ENCODE measurements at regions not wholly inside any gene's neighbourhood (a gene's known extent, or its start where the extent isn't known, plus 50 kb on each side); places are given as distances from the start of the nearest gene placed in this dataset.

DNA sequence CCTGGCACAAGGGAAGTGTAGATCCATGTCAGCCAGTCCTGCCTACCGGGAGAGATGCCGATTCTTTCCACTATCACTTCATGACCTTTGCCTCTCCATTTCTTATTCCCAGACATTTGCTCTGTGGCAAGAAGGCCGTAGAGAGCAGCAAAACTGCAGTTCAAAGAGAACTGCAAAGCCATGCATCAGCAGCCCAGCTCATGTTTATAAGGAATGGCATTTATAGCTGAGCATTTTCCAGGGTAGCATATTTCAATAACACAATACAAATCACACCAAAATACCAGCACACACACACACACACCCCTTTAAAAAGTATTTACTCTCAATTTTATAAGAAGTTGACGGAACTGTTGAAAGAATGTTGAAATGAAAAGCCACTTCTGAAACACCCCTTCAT is 126.7 kb upstream of the EGFLAM start:
- no peak for DNase-seq (ENCODE audit: low spot score)
- TF ChIP-seq, protein P1, sequence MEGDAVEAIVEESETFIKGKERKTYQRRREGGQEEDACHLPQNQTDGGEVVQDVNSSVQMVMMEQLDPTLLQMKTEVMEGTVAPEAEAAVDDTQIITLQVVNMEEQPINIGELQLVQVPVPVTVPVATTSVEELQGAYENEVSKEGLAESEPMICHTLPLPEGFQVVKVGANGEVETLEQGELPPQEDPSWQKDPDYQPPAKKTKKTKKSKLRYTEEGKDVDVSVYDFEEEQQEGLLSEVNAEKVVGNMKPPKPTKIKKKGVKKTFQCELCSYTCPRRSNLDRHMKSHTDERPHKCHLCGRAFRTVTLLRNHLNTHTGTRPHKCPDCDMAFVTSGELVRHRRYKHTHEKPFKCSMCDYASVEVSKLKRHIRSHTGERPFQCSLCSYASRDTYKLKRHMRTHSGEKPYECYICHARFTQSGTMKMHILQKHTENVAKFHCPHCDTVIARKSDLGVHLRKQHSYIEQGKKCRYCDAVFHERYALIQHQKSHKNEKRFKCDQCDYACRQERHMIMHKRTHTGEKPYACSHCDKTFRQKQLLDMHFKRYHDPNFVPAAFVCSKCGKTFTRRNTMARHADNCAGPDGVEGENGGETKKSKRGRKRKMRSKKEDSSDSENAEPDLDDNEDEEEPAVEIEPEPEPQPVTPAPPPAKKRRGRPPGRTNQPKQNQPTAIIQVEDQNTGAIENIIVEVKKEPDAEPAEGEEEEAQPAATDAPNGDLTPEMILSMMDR (IDR thresholded peaks at IDR 0.05; ENCODE audit: unreplicated experiment) = no peak
- Mint-ChIP-seq H3K36me3 (ENCODE audit: low read depth, unreplicated experiment) (no peaks in the 10 kb centered on the region), H3K9me3 (ENCODE audit: unreplicated experiment) (no peaks in the 10 kb centered on the region), H3K27ac (ENCODE audit: unreplicated experiment) (no peak overlapping the region), H3K4me3 (ENCODE audit: unreplicated experiment) (no peak overlapping the region), H3K4me1 (ENCODE audit: unreplicated experiment) (peaks cover 18% of the 10 kb centered on the region), H3K27me3 (ENCODE audit: unreplicated experiment) (peaks cover 2% of the 10 kb centered on the region)

DNA sequence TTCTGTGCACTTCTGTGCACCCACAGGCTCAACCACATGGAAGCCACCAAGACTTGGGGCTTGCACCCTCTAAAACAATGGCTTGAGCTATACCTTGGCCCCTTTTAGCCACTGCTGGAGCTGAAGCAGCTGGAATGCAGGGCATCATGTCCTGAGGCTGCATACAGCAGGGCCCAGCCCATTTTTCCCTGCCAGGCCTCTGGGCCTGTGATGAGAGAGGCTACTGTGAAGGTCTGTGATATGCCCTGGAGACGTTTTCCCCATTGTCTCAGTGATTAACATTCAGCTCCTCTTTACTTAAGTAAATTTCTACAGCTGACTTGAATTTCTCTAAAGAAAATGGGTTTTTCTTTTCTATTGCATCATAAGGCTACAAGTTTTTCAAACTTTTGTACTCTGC is 134.0 kb upstream of the EGFLAM start:
- no peak overlapping the region for H3K4me3 Mint-ChIP-seq (ENCODE audit: unreplicated experiment)
- DNase-seq (ENCODE audit: low spot score) = no peak
- no peaks in the 10 kb centered on the region for H3K9me3 Mint-ChIP-seq (ENCODE audit: unreplicated experiment)
- no peak overlapping the region for H3K27ac Mint-ChIP-seq (ENCODE audit: unreplicated experiment)
- TF ChIP-seq, protein P1 (IDR thresholded peaks at IDR 0.05; ENCODE audit: unreplicated experiment) = no peak
- peaks cover under 1% of the 10 kb centered on the region for H3K27me3 Mint-ChIP-seq (ENCODE audit: unreplicated experiment)
- no peaks in the 10 kb centered on the region for H3K36me3 Mint-ChIP-seq (ENCODE audit: low read depth, unreplicated experiment)
- no peaks in the 10 kb centered on the region for H3K4me1 Mint-ChIP-seq (ENCODE audit: unreplicated experiment)

DNA sequence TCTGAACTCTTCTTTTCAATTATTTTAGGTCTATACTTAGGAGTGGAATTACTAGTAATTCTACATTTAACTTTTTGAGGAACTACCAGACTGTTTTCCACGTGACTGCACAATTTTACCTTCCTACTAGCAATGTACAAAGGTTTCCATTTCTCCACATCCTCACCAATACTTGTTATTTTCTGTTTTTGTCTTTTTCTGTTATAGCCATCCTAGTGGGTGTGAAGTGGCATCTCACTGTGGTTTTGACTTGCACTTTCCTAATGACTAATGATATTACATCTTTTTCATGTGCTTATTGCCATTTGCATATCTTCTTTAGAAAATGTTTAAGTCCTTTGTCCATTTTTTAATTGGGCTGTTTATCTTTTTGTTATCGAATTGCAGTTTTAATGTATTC is 136.9 kb upstream of the EGFLAM start:
- Mint-ChIP-seq H3K27me3 (ENCODE audit: unreplicated experiment) (peaks cover 2% of the 10 kb centered on the region), H3K36me3 (ENCODE audit: low read depth, unreplicated experiment) (no peaks in the 10 kb centered on the region), H3K4me1 (ENCODE audit: unreplicated experiment) (no peaks in the 10 kb centered on the region), H3K4me3 (ENCODE audit: unreplicated experiment) (no peak overlapping the region), H3K27ac (ENCODE audit: unreplicated experiment) (no peak overlapping the region), H3K9me3 (ENCODE audit: unreplicated experiment) (no peaks in the 10 kb centered on the region)
- no peak for DNase-seq (ENCODE audit: low spot score)
- TF ChIP-seq, protein P1 (IDR thresholded peaks at IDR 0.05; ENCODE audit: unreplicated experiment) = no peak

DNA sequence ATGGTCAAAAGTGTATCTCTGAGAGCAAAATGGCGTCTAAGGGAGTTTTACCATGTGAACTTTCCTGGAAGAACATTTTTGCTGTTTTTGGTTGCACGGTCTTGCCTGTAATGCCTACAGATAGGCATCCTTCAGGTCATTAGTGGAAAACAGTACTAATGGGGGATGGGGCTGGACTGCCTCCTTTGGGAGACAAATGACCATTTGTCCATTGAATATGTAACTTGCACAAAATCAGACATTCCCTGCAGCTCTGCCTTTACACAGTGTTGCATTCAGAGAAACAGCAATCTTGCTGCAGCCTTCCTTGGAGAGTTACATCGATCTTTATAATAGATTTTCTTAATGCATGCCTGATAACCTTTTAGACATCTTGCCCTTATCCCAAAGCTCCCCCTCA is 138.5 kb upstream of the EGFLAM start:
- H3K4me1 Mint-ChIP-seq (ENCODE audit: unreplicated experiment) = no peaks in the 10 kb centered on the region
- H3K27ac Mint-ChIP-seq (ENCODE audit: unreplicated experiment) = no peak overlapping the region

DNA sequence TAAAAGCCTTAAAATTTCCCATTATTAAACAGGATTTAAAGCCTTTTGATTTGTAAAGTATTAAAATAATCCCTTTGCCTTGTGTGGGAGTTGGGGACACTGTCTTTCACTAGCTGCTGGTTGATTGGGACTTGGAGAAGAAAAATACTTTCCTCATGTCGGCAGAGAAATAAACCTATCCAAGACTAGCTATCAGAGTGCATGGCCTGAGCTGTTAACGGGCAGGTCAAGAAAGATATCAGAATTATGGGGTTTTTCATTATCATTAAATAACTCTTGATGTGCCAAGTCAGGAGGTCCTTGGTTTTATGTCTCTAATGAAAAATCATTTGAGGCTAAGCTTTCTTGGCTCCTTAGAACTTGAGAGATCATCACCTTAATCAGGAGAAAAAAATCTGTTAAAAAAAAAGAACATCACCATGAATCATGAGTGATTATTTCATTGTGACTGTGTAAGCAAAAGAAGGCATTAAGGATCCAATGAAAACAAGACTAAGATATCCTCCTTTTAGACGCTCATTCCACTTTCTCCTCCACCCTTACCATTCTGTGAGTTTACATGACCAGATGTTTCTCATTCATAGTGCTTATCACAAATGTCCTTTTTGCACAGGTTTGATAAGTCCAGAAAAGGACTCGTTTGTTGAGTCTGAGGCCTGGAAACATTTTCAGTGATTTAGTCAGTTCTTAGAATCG is 140.4 kb upstream of the EGFLAM start:
- no peak overlapping the region for H3K4me3 Mint-ChIP-seq (ENCODE audit: unreplicated experiment)
- peaks cover 7% of the 10 kb centered on the region for H3K27me3 Mint-ChIP-seq (ENCODE audit: unreplicated experiment)
- peaks cover 3% of the 10 kb centered on the region for H3K4me1 Mint-ChIP-seq (ENCODE audit: unreplicated experiment)
- no peaks in the 10 kb centered on the region for H3K36me3 Mint-ChIP-seq (ENCODE audit: low read depth, unreplicated experiment)
- no peaks in the 10 kb centered on the region for H3K9me3 Mint-ChIP-seq (ENCODE audit: unreplicated experiment)
- TF ChIP-seq, protein P1 (IDR thresholded peaks at IDR 0.05; ENCODE audit: unreplicated experiment) = no peak
- no peak overlapping the region for H3K27ac Mint-ChIP-seq (ENCODE audit: unreplicated experiment)
- DNase-seq (ENCODE audit: low spot score) = no peak

More for the DNA sequence above, 138.5 kb upstream of the EGFLAM start:
- Mint-ChIP-seq H3K9me3 (ENCODE audit: unreplicated experiment) (no peaks in the 10 kb centered on the region), H3K27me3 (ENCODE audit: unreplicated experiment) (peaks cover 2% of the 10 kb centered on the region), H3K4me3 (ENCODE audit: unreplicated experiment) (no peak overlapping the region), H3K36me3 (ENCODE audit: low read depth, unreplicated experiment) (no peaks in the 10 kb centered on the region)
- DNase-seq (ENCODE audit: low spot score) = no peak
- TF ChIP-seq, protein P1 (IDR thresholded peaks at IDR 0.05; ENCODE audit: unreplicated experiment) = no peak
